Mesendoderm (in vitro differentiated cells): ENCODE measurements at regions not wholly inside any gene's neighbourhood (a gene's known extent, or its start where the extent isn't known, plus 50 kb on each side); places are given as distances from the start of the nearest gene placed in this dataset.
A peak's percentile ranks its signal among the peaks of the same experiment; 100 is the strongest.

Experiments used
- DNase-seq: peaks from one replicate; pipeline ENCODE4 v3.0.0; 2013
- H2AK5ac ChIP-seq: 2 replicates; pipeline ENCODE4 v1.6.1; 2013; ENCODE audit warnings: low read length, inconsistent platforms
- H2BK120ac ChIP-seq: 2 replicates; pipeline ENCODE4 v1.6.1; 2013; ENCODE audit warnings: low read depth, mild to moderate bottlenecking, low read length, moderate library complexity, mixed read lengths
- H2BK15ac ChIP-seq: replicated peaks from 2 replicates; pipeline ENCODE4 v1.6.1; 2013; ENCODE audit warnings: low read depth, mild to moderate bottlenecking, moderate library complexity
- H2BK5ac ChIP-seq: 2 replicates; pipeline ENCODE4 v1.6.1; 2013; ENCODE audit warnings: low read length, inconsistent platforms
- H3K18ac ChIP-seq: 2 replicates; pipeline ENCODE4 v1.6.1; 2013; ENCODE audit warnings: mild to moderate bottlenecking, low read length, mixed read lengths
- H3K23ac ChIP-seq: one replicate; pipeline ENCODE4 v1.6.1; 2013; ENCODE audit warnings: low read length
- H3K27ac ChIP-seq: 2 replicates; pipeline ENCODE4 v1.5.1; 2013; ENCODE audit warnings: low read depth, mild to moderate bottlenecking, inconsistent platforms, low read length, moderate library complexity
- H3K27me3 ChIP-seq: 2 replicates; pipeline ENCODE4 v1.6.1; 2013; ENCODE audit warnings: low read length, control low read depth, mild to moderate bottlenecking, inconsistent platforms; ENCODE audit not compliant: insufficient read depth, poor library complexity
- H3K36me3 ChIP-seq: 2 replicates; pipeline ENCODE4 v1.6.1; 2013; ENCODE audit warnings: low read length, inconsistent platforms; ENCODE audit not compliant: control insufficient read depth, insufficient read depth
- H3K4ac ChIP-seq: one replicate; pipeline ENCODE4 v1.6.1; 2013; ENCODE audit warnings: low read depth, mild to moderate bottlenecking, low read length, moderate library complexity
- H3K4me1 ChIP-seq: 2 replicates; pipeline ENCODE4 v1.6.1; 2013; ENCODE audit warnings: low read depth, low read length, inconsistent platforms; ENCODE audit not compliant: control insufficient read depth
- H3K4me2 ChIP-seq: 2 replicates; pipeline ENCODE4 v1.6.1; 2013; ENCODE audit warnings: low read length
- H3K4me3 ChIP-seq: 2 replicates; pipeline ENCODE4 v1.5.1; 2013; ENCODE audit warnings: mild to moderate bottlenecking, low read length
- H3K56ac ChIP-seq: one replicate; pipeline ENCODE4 v1.6.1; 2013; ENCODE audit warnings: low read length
- H3K79me1 ChIP-seq: 2 replicates; pipeline ENCODE4 v1.6.1; 2013; ENCODE audit warnings: low read length, inconsistent platforms
- H3K79me2 ChIP-seq: 2 replicates; pipeline ENCODE4 v1.6.1; 2013; ENCODE audit warnings: mild to moderate bottlenecking, low read length; ENCODE audit not compliant: control insufficient read depth, insufficient read depth
- H3K9ac ChIP-seq: 2 replicates; pipeline ENCODE4 v1.6.1; 2013; ENCODE audit warnings: low read length, inconsistent platforms
- H4K5ac ChIP-seq: one replicate; pipeline ENCODE4 v1.6.1; 2013; ENCODE audit warnings: low read length
- H4K8ac ChIP-seq: one replicate; pipeline ENCODE4 v1.6.1; 2013; ENCODE audit warnings: low read depth, mild to moderate bottlenecking, control low read depth, low read length, moderate library complexity
- WGBS: extraction: QIAGEN DNeasy Blood & Tissue Kit; methylation state at CpG from one replicate; pipeline ENCODE4 v1.1.7; 2013; ENCODE audit warnings: low lambda C conversion rate, missing lambda C conversion rate; ENCODE audit not compliant: insufficient coverage; ENCODE audit errors: extremely low coverage; 5-methylcytosine and 5-hydroxymethylcytosine counted together

GRCh38 chr2:126776692-126777619 lies 121.0 kb downstream of the GYPC start:
- Histone ChIP-seq H3K23ac (peak overlapping the region; percentile 15), H3K79me2 (no peaks in the 10 kb centered on the region), H3K18ac (peak overlapping the region; percentile 63), H3K36me3 (no peaks in the 10 kb centered on the region), H3K79me1 (no peaks in the 10 kb centered on the region), H4K8ac (no peak overlapping the region), H3K4me2 (peak overlapping the region; percentile 98), H3K27ac (no peak overlapping the region), H2BK120ac (no peak overlapping the region), H3K9ac (peak overlapping the region; percentile 73), H2AK5ac (no peak overlapping the region), H2BK5ac (no peak overlapping the region), H3K27me3 (no peaks in the 10 kb centered on the region), H2BK15ac (no peak overlapping the region), H3K56ac (peak overlapping the region; percentile 88), H3K4me3 (peak overlapping the region; percentile 38), H3K4me1 (peaks cover 3% of the 10 kb centered on the region), H4K5ac (no peak overlapping the region), H3K4ac (peak overlapping the region; percentile 8)
- peak; percentile 78 for DNase-seq
- no CpG with 5 or more reads among the region's 68 CpGs for WGBS

GRCh38 chr2:126777620-126777978 lies 121.1 kb upstream of the TEX51 start:
- Histone ChIP-seq H2BK5ac (no peak overlapping the region), H2AK5ac (no peak overlapping the region), H3K23ac (no peak overlapping the region), H4K8ac (no peak overlapping the region), H2BK15ac (no peak overlapping the region), H3K27ac (no peak overlapping the region), H3K36me3 (no peaks in the 10 kb centered on the region), H2BK120ac (no peak overlapping the region), H3K4me2 (no peak overlapping the region), H3K79me1 (no peaks in the 10 kb centered on the region), H3K4me1 (peaks cover 3% of the 10 kb centered on the region), H3K56ac (no peak overlapping the region), H3K18ac (no peak overlapping the region), H3K79me2 (no peaks in the 10 kb centered on the region), H3K9ac (no peak overlapping the region), H3K4ac (no peak overlapping the region), H3K27me3 (no peaks in the 10 kb centered on the region), H4K5ac (no peak overlapping the region), H3K4me3 (no peak overlapping the region)
- DNase-seq, result no peak
- WGBS, result no CpG with 5 or more reads among the region's 3 CpGs

GRCh38 chr2:126778561-126779501 lies 119.9 kb upstream of the TEX51 start:
- Histone ChIP-seq H3K18ac (peak overlapping the region; percentile 11), H3K79me2 (no peaks in the 10 kb centered on the region), H3K27ac (peak overlapping the region; percentile 7), H3K23ac (no peak overlapping the region), H3K56ac (peak overlapping the region; percentile 49), H3K4me1 (peaks cover 3% of the 10 kb centered on the region), H4K8ac (no peak overlapping the region), H3K79me1 (no peaks in the 10 kb centered on the region), H3K4me3 (no peak overlapping the region), H3K27me3 (no peaks in the 10 kb centered on the region), H4K5ac (no peak overlapping the region), H2BK5ac (peak overlapping the region; percentile 75), H2BK15ac (no peak overlapping the region), H2BK120ac (no peak overlapping the region), H3K9ac (peak overlapping the region; percentile 2), H3K36me3 (no peaks in the 10 kb centered on the region), H3K4me2 (no peak overlapping the region), H2AK5ac (no peak overlapping the region), H3K4ac (no peak overlapping the region)
- no CpG with 5 or more reads among the region's 14 CpGs for WGBS
- DNase-seq, result peak; percentile 67

- no peak overlapping the region for H3K9ac ChIP-seq
- no peak overlapping the region for H4K8ac ChIP-seq
- no peak overlapping the region for H3K4me2 ChIP-seq
- no peak overlapping the region for H3K4ac ChIP-seq
- WGBS, result no CpG with 5 or more reads among the region's 8 CpGs
- H3K79me1 ChIP-seq, result no peaks in the 10 kb centered on the region
- no peak overlapping the region for H3K56ac ChIP-seq
- no peak overlapping the region for H3K18ac ChIP-seq
- no peaks in the 10 kb centered on the region for H3K79me2 ChIP-seq
- H3K4me3 ChIP-seq, result no peak overlapping the region
- no peak overlapping the region for H3K23ac ChIP-seq
- DNase-seq, result no peak
- H2BK5ac ChIP-seq, result no peak overlapping the region
- peaks cover 3% of the 10 kb centered on the region for H3K4me1 ChIP-seq
- no peak overlapping the region for H3K27ac ChIP-seq
- no peak overlapping the region for H2AK5ac ChIP-seq
- no peak overlapping the region for H2BK120ac ChIP-seq
- no peaks in the 10 kb centered on the region for H3K27me3 ChIP-seq
- no peak overlapping the region for H4K5ac ChIP-seq
- H2BK15ac ChIP-seq, result no peak overlapping the region
- no peaks in the 10 kb centered on the region for H3K36me3 ChIP-seq
These were observed 117.5 kb upstream of the TEX51 start for GRCh38 chr2:126781206-126781605.

- Histone ChIP-seq H3K4ac (no peak overlapping the region), H3K18ac (no peak overlapping the region), H4K8ac (no peak overlapping the region), H3K56ac (no peak overlapping the region), H3K79me2 (no peaks in the 10 kb centered on the region), H2BK120ac (no peak overlapping the region), H3K23ac (no peak overlapping the region), H2BK15ac (no peak overlapping the region), H3K79me1 (no peaks in the 10 kb centered on the region), H4K5ac (no peak overlapping the region), H3K4me1 (peaks cover 3% of the 10 kb centered on the region), H3K4me2 (no peak overlapping the region), H2BK5ac (no peak overlapping the region), H3K36me3 (no peaks in the 10 kb centered on the region), H2AK5ac (no peak overlapping the region), H3K9ac (no peak overlapping the region), H3K27ac (no peak overlapping the region), H3K4me3 (no peak overlapping the region), H3K27me3 (no peaks in the 10 kb centered on the region)
- no peak for DNase-seq
- WGBS, result no CpG with 5 or more reads among the region's 6 CpGs
These were observed 116.9 kb upstream of the TEX51 start for GRCh38 chr2:126781806-126782205.
